GM21367 (cell line): ENCODE measurements at regions not wholly inside any gene's neighbourhood (a gene's known extent, or its start where the extent isn't known, plus 50 kb on each side); places are given as distances from the start of the nearest gene placed in this dataset.
"Not testable (repeated sequence)": the region's sequence is repeated elsewhere in the genome, so short reads cannot be mapped to it uniquely, and the experiment has no call there.

Source experiments
- ATAC-seq: cut with Tn5 transposase; IDR thresholded peaks from one replicate; pipeline ENCODE4 v1.9.1; 2021; ENCODE audit not compliant: unreplicated experiment

GRCh38 chr2:16182841-16183240, 242.5 kb downstream of the MYCN start:
- ATAC-seq = no peak

GRCh38 chr2:16182311-16182815, 242.0 kb downstream of the MYCN start:
- ATAC-seq = not testable (repeated sequence)

GRCh38 chr2:16181741-16182090, 241.4 kb downstream of the MYCN start:
- no peak for ATAC-seq

- no peak for ATAC-seq
Observed at GRCh38 chr2:16181062-16181740, 240.9 kb downstream of the MYCN start.

- no peak for ATAC-seq
Observed at GRCh38 chr2:16180631-16181030, 240.3 kb downstream of the MYCN start.

GRCh38 chr2:16179701-16180416, 239.5 kb downstream of the MYCN start:
- no peak for ATAC-seq

GRCh38 chr2:16178551-16179130, 238.3 kb downstream of the MYCN start:
- no peak for ATAC-seq

- no peak for ATAC-seq
Observed at GRCh38 chr2:16177671-16178180, 237.4 kb downstream of the MYCN start.

GRCh38 chr2:16176971-16177480, 236.7 kb downstream of the MYCN start:
- ATAC-seq = no peak

GRCh38 chr2:16175247-16175825, 235.0 kb downstream of the MYCN start:
- no peak for ATAC-seq

- ATAC-seq = no peak
Observed at GRCh38 chr2:16174693-16175045, 234.3 kb downstream of the MYCN start.

GRCh38 chr2:16173893-16174692, 233.7 kb downstream of the MYCN start:
- ATAC-seq = no peak

GRCh38 chr2:16172324-16173175, 232.2 kb downstream of the MYCN start:
- no peak for ATAC-seq

GRCh38 chr2:16171425-16171920, 231.1 kb downstream of the MYCN start:
- no peak for ATAC-seq

- no peak for ATAC-seq
Observed at GRCh38 chr2:16170675-16171424, 230.5 kb downstream of the MYCN start.

- no peak for ATAC-seq
Observed at GRCh38 chr2:16169381-16169960, 229.1 kb downstream of the MYCN start.

- ATAC-seq = no peak
Observed at GRCh38 chr2:16168506-16169264, 228.3 kb downstream of the MYCN start.
